IMR-90 (cell line): ENCODE measurements at regions not wholly inside any gene's neighbourhood (a gene's known extent, or its start where the extent isn't known, plus 50 kb on each side); places are given as distances from the start of the nearest gene placed in this dataset.

ENCODE experiments used
- ATAC-seq: fragments of 200-7000 bp; cut with Tn5 transposase; 2 replicates; pipeline ENCODE4 v1.9.1; 2020; ENCODE audit warnings: low read depth, mild to moderate bottlenecking, moderate library complexity
- BruUV-seq: library from RNA; stranded (reverse); fragments of 400-500 nt; replicated peaks from 2 replicates; lab custom pipeline; 2021; lab: Mats Ljungman, UMichigan
- CTCF ChIA-PET: fragments of 300-600 bp; formaldehyde crosslinking; extraction: SDS; loops from one replicate; lab custom pipeline; 2021; ENCODE audit warnings: antibody characterized with exemption; lab: Yijun Ruan, JAX
- POLR2A ChIA-PET: fragments of 300-600 bp; sonication (Branson Sonifier 250); formaldehyde crosslinking; loops from one replicate; lab custom pipeline; 2022; ENCODE audit warnings: antibody characterized with exemption; ENCODE audit not compliant: unreplicated experiment; lab: Charles Lee
- DNase-seq: peaks from one replicate; pipeline ENCODE4 v3.0.0; 2013
- H2AFZ ChIP-seq: replicated peaks from 2 replicates; pipeline ENCODE3; 2013; ENCODE audit warnings: low read length, mild to moderate bottlenecking; ENCODE audit not compliant: poor library complexity
- H2AK5ac ChIP-seq: 2 replicates; pipeline ENCODE4 v1.6.1; 2013; ENCODE audit warnings: low read depth, low read length, inconsistent platforms
- H2AK9ac ChIP-seq: replicated peaks from 2 replicates; pipeline ENCODE3; 2013; ENCODE audit warnings: mild to moderate bottlenecking, low read depth, low read length, moderate library complexity; ENCODE audit not compliant: poor library complexity
- H2BK120ac ChIP-seq: 2 replicates; pipeline ENCODE4 v1.6.1; 2013; ENCODE audit warnings: low read depth, low read length, inconsistent platforms
- H2BK15ac ChIP-seq: 3 replicates; pipeline ENCODE4 v1.6.1; 2013; ENCODE audit warnings: low read depth, low read length, inconsistent platforms
- H2BK20ac ChIP-seq: 2 replicates; pipeline ENCODE4 v1.6.1; 2013; ENCODE audit warnings: low read depth, mild to moderate bottlenecking, inconsistent platforms, low read length, moderate library complexity
- H2BK5ac ChIP-seq: 2 replicates; pipeline ENCODE4 v1.6.1; 2013; ENCODE audit warnings: mild to moderate bottlenecking, low read depth, low read length, inconsistent platforms; ENCODE audit not compliant: poor library complexity, severe bottlenecking
- H3K14ac ChIP-seq: replicated peaks from 2 replicates; pipeline ENCODE4 v1.6.1; 2013; ENCODE audit warnings: low read depth, low read length, inconsistent platforms
- H3K18ac ChIP-seq: 2 replicates; pipeline ENCODE4 v1.6.1; 2013; ENCODE audit warnings: low read depth, low read length, control low read depth
- H3K23ac ChIP-seq: 2 replicates; pipeline ENCODE4 v1.6.1; 2013; ENCODE audit warnings: low read depth, low read length, inconsistent platforms
- H3K27ac ChIP-seq: 2 replicates; pipeline ENCODE4 v1.5.1; 2013; ENCODE audit warnings: mild to moderate bottlenecking, control low read depth, low read length; ENCODE audit not compliant: insufficient read depth
- H3K27me3 ChIP-seq: 2 replicates; pipeline ENCODE4 v1.6.1; 2013; ENCODE audit warnings: low read length; ENCODE audit not compliant: control insufficient read depth, insufficient read depth
- H3K36me3 ChIP-seq: 2 replicates; pipeline ENCODE4 v1.6.1; 2013; ENCODE audit warnings: low read length, mixed read lengths; ENCODE audit not compliant: control insufficient read depth, insufficient read depth
- H3K4ac ChIP-seq: 2 replicates; pipeline ENCODE4 v1.6.1; 2013; ENCODE audit warnings: low read depth, low read length, inconsistent platforms
- H3K4me1 ChIP-seq: 2 replicates; pipeline ENCODE4 v1.6.1; 2013; ENCODE audit warnings: low read length, mixed read lengths; ENCODE audit not compliant: control insufficient read depth, insufficient read depth
- H3K4me2 ChIP-seq: 2 replicates; pipeline ENCODE4 v1.6.1; 2013; ENCODE audit warnings: low read depth, mild to moderate bottlenecking, control low read depth, low read length, moderate library complexity
- H3K4me3 ChIP-seq: 2 replicates; pipeline ENCODE4 v1.5.1; 2013; ENCODE audit warnings: low read depth, mild to moderate bottlenecking, control low read depth, low read length, moderate library complexity; ENCODE audit not compliant: insufficient read depth
- H3K56ac ChIP-seq: 2 replicates; pipeline ENCODE4 v1.6.1; 2013; ENCODE audit warnings: low read length, inconsistent platforms; ENCODE audit not compliant: insufficient read depth; ENCODE audit errors: extremely low read depth
- H3K79me1 ChIP-seq, 2 experiments: 2 replicates each; pipeline ENCODE4 v1.6.1; 2013; ENCODE audit warnings: low read length in 2 of 2, inconsistent platforms in 1 of 2, low read depth in 1 of 2
- H3K9ac ChIP-seq: 2 replicates; pipeline ENCODE4 v1.6.1; 2013; ENCODE audit warnings: low read depth, low read length, control low read depth
- H3K9me1 ChIP-seq: 2 replicates; pipeline ENCODE4 v1.6.1; 2013; ENCODE audit warnings: low read length, inconsistent platforms; ENCODE audit not compliant: insufficient read depth
- H3K9me3 ChIP-seq: 2 replicates; pipeline ENCODE4 v1.6.1; 2013; ENCODE audit warnings: low read length; ENCODE audit not compliant: control insufficient read depth, insufficient read depth
- H4K20me1 ChIP-seq: 2 replicates; pipeline ENCODE4 v1.6.1; 2013; ENCODE audit warnings: low read length, inconsistent platforms; ENCODE audit not compliant: insufficient read depth
- H4K5ac ChIP-seq: 2 replicates; pipeline ENCODE4 v1.6.1; 2013; ENCODE audit warnings: mild to moderate bottlenecking, low read depth, low read length, control low read depth
- H4K8ac ChIP-seq, 2 experiments: 2 replicates each; pipeline ENCODE4 v1.6.1; 2013; ENCODE audit warnings: low read depth in 2 of 2, low read length in 2 of 2, control low read depth in 1 of 2, inconsistent platforms in 1 of 2
- H4K91ac ChIP-seq: 2 replicates; pipeline ENCODE4 v1.6.1; 2013; ENCODE audit warnings: low read depth, low read length, inconsistent platforms; ENCODE audit not compliant: insufficient read depth
- CTCF ChIP-seq: conservative IDR thresholded peaks from 2 replicates; pipeline ENCODE4 v1.5.1; 2012; ENCODE audit warnings: mild to moderate bottlenecking, low read depth, low read length, improper control_type of control experiment
- MAFK ChIP-seq: IDR thresholded peaks from 2 replicates; pipeline ENCODE4 v1.6.1; 2012; ENCODE audit warnings: low read depth, low read length, improper control_type of control experiment
- NFE2L2 ChIP-seq: fragments of 150-350 bp; IDR thresholded peaks from 2 replicates; pipeline ENCODE4 v1.6.1; 2016; ENCODE audit warnings: low read depth, mild to moderate bottlenecking, low read length
- RAD21 ChIP-seq: IDR thresholded peaks from 2 replicates; pipeline ENCODE4 v1.6.1; 2012; ENCODE audit warnings: low read length, improper control_type of control experiment
- USF2 ChIP-seq: fragments of 150-350 bp; IDR thresholded peaks from 2 replicates; pipeline ENCODE4 v1.6.1; 2017; ENCODE audit warnings: mild to moderate bottlenecking, antibody characterized with exemption, low read length, low read depth
- WGBS, 2 experiments: methylation state at CpG; one replicate each; pipeline versions ENCODE4 v1.1.5 to v1.1.7; 2013; ENCODE audit warnings: missing lambda C conversion rate in 2 of 2; ENCODE audit not compliant: insufficient read length in 1 of 2; ENCODE audit errors: extremely low coverage in 2 of 2; 5-methylcytosine and 5-hydroxymethylcytosine counted together
- dilution Hi-C: fragments of 300-500 bp; cut with HindIII; formaldehyde crosslinking; loops from one replicate; pipeline ENCODE4 v1.14.3; 2018; ENCODE audit warnings: low sequenced_read_pairs; ENCODE audit not compliant: unreplicated experiment
- in situ Hi-C: fragments of 300-500 bp; cut with MboI; formaldehyde crosslinking; loops from 3 replicates; pipeline ENCODE4 v1.14.3; 2019; ENCODE audit warnings: low sequenced_read_pairs, inconsistent platforms, mixed read lengths
- intact Hi-C: fragments of 100-400 bp; cut with micrococcal nuclease; formaldehyde crosslinking; loops from 2 replicates; pipeline ENCODE4 v1.10.0; 2022

GRCh38 chr1:47554901-47555300 lies 117.1 kb downstream of the FOXD2 start:
- H4K8ac ChIP-seq: no peak overlapping the region
- no peaks in the 10 kb centered on the region for H3K36me3 ChIP-seq
- WGBS, 2 experiments: 71% methylated on average over 1 of the region's 1 CpG; no CpG with 5 or more reads in 1 of the 2 experiments
- in situ Hi-C loops: no loop called here
- CTCF ChIA-PET: no interaction called here
- DNase-seq (peak; percentile 17), ATAC-seq (no peak)
- H3K56ac ChIP-seq: no peak overlapping the region
- H2BK5ac ChIP-seq: no peak overlapping the region
- H3K23ac ChIP-seq: no peak overlapping the region
- no peak overlapping the region for H3K27ac ChIP-seq
- POLR2A ChIA-PET: no interaction called here
- no peak overlapping the region for H3K4ac ChIP-seq
- no peak overlapping the region for H4K5ac ChIP-seq
- H3K27me3 ChIP-seq: peaks cover 16% of the 10 kb centered on the region
- no peaks in the 10 kb centered on the region for H3K9me1 ChIP-seq
- no peak overlapping the region for H3K4me2 ChIP-seq
- H3K9ac ChIP-seq: no peak overlapping the region
- H4K91ac ChIP-seq: no peak overlapping the region
- H3K79me1 ChIP-seq: no peaks in the 10 kb centered on the region
- H3K9me3 ChIP-seq: no peaks in the 10 kb centered on the region
- BruUV-seq: no TSS peak
- no peak overlapping the region for H2AK9ac ChIP-seq
- no peak overlapping the region for H2BK120ac ChIP-seq
- H2BK20ac ChIP-seq: no peak overlapping the region
- intact Hi-C loops: no loop called here
- H3K4me1 ChIP-seq: no peaks in the 10 kb centered on the region
- TF ChIP-seq CTCF (no peak), USF2 (no peak), NFE2L2 (no peak), RAD21 (no peak), MAFK (no peak)
- H3K4me3 ChIP-seq: no peak overlapping the region
- dilution Hi-C loops: no loop called here
- no peak overlapping the region for H2BK15ac ChIP-seq
- H3K14ac ChIP-seq: no peak overlapping the region
- H3K18ac ChIP-seq: no peak overlapping the region
- H2AFZ ChIP-seq: no peak overlapping the region
- H4K20me1 ChIP-seq: no peaks in the 10 kb centered on the region
- no peak overlapping the region for H2AK5ac ChIP-seq
